NOMO-1 treated with DMSO at 0.1 percent for 48 hours (cell line): ENCODE measurements at regions not wholly inside any gene's neighbourhood (a gene's known extent, or its start where the extent isn't known, plus 50 kb on each side); places are given as distances from the start of the nearest gene placed in this dataset.
A peak's percentile ranks its signal among the peaks of the same experiment; 100 is the strongest.
"Not testable (repeated sequence)": the region's sequence is repeated elsewhere in the genome, so short reads cannot be mapped to it uniquely, and the experiment has no call there.

Experiments used
- DNase-seq: peaks from one replicate; lab custom pipeline; 2025; ENCODE audit not compliant: unreplicated experiment; lab: John Stamatoyannopoulos, UW

DNA sequence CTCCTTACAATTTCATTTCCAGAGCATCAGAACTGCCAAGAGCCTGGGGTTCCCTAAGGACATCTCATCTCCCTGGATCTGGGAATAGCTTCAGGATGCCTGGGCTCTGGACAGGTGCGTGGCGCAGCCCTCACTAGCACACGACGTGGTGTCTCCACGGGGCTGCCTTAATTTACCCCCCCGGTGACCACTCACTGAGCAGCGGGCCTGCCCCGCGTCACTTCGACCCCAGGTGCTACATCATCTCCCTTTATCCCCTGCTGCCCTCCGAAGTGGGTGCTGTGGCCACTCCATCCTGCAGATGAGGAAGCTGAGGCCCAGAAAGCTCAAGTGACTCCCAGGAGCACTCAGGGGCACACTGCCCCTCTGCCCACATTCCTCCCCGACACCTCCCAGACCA lies 177.8 kb upstream of the SFSWAP start:
- no peak for DNase-seq

DNA sequence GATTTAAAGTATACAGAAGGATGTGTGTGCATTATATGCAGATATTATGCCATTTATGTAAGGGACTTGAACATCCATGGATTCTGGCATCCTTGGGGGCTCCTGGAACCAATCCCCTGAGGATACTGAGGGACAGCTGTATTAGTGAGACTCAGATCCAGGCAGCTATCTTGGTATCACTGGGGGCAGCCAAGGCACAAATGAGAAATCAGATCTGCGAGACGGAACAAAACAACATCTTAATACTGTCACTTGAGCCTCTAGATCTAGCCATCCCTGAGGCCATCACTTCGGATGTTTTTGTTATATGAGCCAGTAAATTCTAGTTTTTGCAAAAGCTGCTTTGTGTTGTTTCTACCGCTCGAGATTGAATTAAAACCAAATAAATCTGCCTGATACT lies 175.1 kb upstream of the SFSWAP start:
- DNase-seq, result no peak

DNA sequence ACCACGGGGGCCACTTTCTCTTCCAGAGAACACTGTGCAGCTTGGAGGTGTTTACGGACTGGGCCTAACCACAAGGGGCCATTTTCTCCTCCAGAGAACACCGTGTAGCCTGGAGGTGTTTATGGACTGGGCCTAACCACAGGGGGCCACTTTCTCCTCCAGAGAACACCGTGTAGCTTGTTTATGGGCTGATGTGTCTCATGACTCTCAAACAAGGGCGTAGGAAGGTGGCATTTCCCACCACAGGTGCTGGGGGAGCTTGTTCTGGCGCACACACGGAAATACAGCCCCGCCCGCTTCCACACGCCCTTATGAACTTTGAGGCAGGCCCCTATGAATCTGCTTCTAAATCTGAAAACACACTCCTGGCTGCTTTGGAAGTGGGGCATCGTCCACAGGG lies 174.6 kb upstream of the SFSWAP start:
- no peak for DNase-seq

DNA sequence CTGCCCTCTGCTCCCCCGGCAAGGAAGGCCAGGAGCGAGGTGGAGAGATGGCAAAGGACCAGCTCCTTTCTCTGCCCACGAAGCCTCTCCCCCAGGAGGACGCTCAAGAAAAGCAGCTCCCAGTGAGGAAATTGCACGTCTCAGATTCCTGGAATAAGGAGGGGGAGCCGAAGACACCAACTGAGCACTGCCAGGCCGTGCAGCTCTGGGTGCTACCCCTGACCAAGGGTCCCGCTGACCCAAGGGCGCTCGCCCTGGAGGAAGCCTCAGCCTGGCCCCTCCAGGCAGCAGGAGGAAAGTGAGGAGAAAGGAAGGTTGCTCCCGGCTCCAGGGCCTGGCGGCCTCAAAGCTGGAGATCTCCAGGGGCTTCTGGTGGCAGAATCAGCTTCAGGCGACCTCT lies 174.1 kb upstream of the SFSWAP start:
- DNase-seq, result no peak

DNA sequence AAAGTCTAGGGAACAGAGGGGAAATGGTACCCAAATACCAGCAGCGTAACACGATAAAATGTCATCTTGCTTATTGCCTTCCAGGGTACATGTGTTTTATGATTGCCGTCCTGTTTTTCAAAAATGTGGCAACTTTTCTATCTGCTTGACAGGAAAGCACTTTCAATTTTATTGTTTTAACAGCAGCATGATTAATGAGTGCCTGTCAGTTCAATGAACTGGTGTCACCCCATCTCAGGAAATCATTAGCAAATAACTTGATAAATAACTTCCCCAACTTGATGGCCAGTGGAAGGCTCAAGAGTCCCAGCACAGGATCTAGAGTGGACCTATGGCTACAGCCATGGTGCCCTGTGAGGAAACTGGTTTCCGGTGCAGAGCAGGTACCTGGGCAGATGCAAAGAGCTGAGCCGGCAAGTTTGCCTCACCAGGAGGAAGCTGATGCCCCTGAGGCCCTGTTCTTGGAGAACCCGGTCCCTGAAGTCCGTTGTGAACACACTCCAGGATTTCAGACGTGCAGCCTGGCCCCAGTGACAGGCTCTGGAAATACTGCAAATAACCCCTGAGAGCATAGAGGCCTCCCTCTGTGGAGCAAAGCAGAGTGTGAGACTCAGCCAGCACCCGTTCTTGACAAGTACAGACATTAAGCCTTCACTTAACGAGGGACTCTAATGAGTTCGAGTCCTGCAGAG lies 173.5 kb upstream of the SFSWAP start:
- DNase-seq, result peak; percentile 76

DNA sequence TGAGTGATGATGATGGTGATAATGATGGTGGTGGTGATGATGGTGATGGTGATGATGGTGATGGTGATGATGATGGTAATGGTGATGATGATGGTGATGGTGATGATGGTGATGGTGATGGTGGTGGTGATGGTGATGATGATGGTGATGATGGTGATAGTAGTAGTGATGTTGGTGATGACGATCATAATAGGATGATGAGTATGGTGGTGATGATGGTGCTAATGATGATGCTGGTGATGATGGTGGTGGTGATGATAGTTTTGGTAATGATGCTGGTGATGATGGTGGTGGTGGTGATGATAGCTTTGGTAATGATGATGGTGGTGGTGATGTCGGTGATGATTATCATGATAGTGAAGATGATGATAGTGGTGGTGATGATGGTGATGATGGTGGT lies 171.5 kb upstream of the SFSWAP start:
- DNase-seq, result no peak

DNA sequence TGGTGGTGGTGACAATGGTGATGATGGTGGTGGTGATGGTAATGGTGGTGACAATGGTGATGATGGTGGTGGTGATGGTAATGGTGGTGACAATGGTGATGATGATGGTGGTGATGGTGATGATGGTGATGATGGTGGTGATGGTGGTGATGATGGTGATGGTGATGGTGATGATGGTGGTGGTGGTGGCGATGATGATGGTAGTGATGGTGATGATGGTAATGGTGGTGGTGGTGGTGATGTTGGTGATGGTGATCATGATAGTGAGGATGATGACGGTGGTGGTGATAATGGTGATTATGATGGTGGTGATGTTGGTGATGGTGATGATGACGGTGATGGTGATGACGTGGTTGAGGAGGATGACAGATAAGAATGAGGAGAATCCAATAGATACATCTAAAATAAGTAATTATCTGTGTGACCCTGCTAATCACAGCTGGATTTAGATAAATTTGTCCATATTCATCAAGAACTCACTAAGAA lies 170.7 kb upstream of the SFSWAP start:
- no peak for DNase-seq

DNA sequence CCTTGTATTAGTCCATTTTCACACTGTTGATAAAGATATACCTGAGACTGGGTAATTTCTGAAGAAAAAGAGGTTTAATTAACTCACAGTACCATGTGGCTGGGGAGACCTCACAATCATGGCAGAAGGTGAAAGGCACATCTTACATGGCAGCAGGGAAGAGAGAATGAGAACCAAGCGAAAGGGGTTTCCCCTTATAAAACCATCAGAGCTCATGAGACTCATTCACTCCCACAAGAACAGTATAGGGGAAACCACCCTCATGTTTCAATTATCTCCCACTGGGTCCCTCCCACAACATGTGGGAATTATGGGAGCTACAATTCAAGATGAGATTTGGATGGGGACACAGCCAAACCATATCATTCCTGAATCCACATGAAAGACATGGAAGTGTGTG lies 169.4 kb upstream of the SFSWAP start:
- DNase-seq, result not testable (repeated sequence)

DNA sequence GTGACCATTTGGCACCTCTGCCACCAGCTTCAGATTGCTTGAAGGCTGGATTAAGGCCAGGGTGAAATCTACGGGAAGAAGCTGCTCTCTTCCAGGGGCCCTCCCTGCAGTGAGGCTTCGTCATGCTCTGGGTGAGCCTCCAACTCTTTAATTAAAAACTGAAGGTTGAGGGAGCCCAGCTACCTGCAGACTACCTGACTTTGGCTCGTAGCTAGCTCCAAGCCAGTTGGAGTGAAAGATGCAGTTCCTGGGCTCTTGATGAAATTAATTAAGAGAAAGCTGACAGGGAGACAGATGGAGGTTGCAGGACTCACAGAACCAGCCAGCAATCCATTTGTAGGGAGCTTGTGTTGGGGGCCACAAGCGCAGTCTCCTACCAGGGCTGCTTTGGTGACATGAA lies 168.5 kb upstream of the SFSWAP start:
- DNase-seq, result no peak

DNA sequence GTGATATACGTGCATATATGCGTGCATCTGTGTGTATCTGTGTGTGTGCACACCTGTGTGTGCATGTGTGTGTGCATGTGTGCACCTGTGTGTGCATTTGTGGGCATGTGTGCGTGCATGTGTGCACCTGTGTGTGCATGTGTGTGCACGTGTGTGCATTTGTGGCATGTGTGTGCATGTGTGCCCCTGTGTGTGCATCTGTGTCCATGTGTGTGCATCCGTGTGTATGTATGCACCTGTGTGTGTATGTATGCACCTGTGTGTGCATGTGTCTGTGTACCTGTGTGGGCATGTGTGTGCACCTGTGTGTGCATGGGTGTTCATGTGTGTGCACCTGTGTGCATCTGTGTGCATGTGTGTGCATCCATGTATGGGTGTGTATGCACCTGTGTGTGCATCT lies 167.8 kb upstream of the SFSWAP start:
- no peak for DNase-seq

DNA sequence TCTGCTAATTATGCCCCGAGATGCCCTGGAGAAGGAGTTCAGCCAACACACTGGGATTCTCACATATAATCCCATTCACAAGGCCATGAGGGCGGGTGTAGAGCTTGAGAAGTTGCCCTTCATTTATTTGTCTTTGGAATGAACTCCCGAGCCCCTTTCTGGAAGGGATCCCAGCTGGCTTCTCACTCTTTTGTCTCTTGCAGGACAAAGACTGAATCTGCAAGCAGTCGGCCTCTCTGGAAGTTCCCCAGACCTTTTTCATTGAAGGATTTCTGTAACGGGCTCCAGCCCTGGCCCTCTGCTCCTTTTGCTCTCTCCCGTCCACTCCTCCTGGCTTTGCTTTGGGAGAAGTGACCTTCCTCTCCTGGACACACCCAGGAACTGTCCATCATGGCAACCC lies 163.3 kb upstream of the SFSWAP start:
- no peak for DNase-seq

DNA sequence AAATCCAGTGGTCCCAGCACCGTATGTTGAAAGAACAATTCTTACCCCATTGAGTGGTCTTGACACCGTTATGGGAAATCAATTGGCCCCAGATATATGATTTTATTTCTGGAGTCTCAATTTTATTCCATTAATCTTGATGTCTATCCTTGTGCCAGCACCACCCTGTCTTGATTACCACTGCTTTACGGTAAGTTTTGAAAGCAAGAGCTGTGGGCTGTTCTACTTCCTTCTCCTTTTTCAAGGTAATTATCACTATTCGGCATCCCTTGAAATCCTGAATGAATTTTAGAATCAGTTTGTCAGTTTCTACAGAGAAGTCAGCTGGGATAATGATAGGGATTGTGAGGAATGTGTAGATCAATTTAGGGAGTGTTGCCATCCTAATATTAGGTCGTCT lies 160.8 kb upstream of the SFSWAP start:
- DNase-seq, result peak; percentile 51

DNA sequence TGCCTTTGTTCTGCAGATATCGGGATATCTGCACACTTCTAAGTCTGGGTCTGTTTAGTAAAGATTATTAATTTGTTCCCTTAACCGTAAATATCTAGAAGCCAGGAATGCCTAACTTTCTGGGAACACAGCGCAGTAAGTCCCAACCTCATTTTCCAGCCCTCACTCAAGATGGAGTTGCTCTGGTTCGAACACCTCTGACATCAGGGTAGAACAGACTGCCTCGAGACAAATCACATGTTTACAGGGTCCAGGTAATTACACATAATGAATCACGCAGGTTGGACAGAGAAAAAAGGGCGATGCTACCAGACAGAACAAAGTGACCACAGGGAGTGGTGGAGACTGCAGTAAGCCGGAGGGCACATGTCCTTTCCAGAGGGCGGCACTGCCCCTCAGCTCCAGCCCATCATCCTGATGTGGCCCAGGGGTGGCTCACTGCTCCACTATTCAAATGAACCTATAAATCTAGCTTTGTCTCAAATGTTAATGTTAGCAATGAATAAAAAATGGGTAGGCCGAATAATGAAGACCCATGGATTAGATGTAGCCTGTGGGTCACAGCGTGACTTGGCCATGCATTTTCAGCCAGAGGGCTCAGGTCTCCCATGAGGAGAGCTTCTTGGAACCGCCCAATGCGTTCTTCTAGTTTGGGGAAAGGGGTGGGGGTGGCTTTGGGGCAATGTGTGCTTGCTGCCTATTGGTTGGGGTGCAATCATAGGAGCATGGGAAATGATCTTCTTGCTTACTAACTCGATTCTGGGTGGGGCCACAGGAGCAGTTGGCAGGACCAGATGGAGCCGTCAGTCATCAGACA lies 159.0 kb upstream of the SFSWAP start:
- DNase-seq, result no peak

DNA sequence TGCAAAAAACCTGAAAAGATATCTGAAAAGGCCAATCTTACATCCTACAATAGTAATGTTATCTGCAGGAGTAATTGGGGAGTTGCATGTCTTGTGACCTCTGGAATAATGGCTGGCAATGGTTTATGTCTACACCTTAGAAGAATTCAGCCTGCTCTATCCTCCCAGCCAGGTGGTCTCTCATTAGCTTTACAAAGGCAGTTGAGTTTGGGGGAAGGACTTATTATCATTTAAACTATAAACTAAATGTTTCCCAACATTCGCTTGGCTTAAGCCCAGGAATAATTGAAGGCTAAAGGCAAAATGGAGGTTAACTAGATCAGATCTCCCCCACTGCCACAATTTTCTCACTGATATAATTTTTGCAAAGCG lies 158.4 kb upstream of the SFSWAP start:
- DNase-seq, result no peak

DNA sequence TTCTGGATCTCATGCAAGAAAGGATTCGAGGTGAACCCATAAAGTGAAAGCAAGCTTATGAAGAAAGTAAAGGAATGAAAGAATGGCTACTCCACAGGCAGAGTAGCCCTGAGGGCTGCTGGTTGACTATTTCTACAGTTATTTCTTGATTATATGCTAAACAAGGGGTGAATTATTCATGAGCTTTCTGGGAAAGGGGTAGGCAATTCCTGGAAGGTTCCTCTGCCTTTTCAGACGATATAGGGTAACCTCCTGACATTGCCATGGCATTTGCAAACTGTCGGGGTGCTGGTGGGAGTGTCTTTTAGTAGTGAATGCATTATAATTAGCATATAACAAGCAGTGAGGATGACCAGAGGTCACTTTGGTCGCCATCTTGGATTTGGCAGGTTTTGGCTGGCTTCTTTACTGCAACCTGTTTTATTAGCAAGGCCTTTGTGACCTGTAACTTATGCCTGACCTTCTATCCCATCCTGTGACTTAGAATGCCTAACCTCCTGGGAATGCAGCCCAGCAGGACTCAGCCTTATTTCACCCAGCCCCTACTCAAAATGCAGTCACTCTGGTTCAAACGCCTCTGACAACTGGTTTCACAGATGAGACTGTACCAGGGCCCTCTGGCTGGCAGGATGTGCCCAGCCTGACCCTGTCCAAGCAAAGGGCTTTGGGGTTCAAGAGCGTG lies 157.7 kb upstream of the SFSWAP start:
- no peak for DNase-seq

DNA sequence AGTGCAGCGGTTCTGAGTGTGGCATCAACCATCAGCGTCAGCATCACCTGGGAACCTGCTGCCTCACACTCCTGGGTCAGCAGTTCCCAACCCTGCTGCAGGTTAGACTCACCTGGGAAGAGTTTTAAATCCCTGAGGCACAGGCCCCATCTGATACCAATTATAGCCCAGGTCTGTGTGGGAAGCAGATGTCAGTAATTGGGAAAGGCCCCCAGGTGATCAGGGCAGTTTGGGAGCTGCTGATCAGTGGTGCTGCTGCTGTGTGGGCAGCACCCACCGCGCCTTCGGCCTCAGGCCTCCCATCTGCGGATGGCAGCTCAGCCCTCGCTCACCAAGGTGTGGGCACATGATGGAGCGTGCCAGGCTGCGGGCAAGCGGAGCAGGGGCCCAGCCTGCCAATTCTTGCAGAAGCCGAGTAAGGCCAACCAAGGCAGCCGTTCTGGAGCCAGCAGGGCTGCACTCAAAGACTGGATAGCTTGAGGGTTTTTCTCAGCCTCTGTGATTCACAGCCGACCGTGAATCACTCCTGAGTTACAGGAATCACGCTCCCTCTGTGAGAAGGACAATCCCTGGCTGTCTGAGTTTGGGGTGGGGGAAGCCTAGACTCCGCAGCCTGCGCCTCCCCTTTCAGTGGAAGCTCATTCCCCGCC lies 155.6 kb upstream of the SFSWAP start:
- no peak for DNase-seq

DNA sequence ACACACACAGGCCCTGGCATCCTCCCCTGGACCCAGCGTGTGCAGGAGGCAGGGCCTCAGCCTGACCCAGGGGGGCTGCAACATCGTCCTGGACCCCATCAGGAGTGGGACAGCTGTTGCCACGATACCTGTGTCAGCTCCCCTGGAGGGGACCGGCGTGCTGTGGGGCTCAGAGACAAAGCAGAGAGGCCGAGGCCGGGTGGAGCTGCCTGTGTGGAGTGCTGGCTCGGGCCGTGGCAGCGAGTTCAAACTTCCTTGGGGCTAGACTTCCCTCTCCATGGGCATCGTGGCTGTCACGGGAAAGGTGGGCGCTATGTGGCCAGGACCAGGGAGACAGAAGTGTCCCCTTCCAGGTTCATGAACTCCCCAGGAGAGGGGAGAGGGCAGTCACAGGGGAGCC lies 155.0 kb upstream of the SFSWAP start:
- DNase-seq, result no peak

DNA sequence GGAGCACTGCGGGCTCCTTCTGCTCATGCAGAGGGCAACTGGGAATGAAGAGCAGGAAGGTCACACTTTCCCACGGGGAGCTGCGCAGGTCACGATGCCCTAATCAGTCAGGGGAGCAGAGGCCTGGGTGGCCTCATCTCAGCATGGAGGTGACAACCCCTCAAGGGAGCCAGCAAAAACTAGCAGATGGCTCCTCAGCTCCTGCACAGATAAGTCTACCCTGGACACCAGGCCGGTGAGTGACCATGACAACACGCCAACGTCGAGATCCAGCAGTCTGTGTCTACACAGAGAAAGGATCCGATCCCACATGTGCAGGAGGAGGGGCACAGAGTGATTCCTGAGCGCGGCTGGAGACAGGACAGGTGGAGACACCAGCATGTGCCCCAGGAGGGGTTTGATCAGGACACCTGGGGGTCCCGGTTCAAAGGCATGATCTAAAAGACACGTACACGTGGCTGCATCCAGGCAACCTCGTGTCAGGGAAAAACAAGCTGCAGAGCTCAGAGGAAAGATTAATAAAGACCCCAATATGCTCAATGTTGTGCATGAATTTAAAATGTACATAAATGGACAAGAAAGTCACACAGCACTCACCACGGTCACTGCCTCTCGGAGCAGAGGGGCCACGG lies 153.7 kb upstream of the SFSWAP start:
- DNase-seq, result no peak

DNA sequence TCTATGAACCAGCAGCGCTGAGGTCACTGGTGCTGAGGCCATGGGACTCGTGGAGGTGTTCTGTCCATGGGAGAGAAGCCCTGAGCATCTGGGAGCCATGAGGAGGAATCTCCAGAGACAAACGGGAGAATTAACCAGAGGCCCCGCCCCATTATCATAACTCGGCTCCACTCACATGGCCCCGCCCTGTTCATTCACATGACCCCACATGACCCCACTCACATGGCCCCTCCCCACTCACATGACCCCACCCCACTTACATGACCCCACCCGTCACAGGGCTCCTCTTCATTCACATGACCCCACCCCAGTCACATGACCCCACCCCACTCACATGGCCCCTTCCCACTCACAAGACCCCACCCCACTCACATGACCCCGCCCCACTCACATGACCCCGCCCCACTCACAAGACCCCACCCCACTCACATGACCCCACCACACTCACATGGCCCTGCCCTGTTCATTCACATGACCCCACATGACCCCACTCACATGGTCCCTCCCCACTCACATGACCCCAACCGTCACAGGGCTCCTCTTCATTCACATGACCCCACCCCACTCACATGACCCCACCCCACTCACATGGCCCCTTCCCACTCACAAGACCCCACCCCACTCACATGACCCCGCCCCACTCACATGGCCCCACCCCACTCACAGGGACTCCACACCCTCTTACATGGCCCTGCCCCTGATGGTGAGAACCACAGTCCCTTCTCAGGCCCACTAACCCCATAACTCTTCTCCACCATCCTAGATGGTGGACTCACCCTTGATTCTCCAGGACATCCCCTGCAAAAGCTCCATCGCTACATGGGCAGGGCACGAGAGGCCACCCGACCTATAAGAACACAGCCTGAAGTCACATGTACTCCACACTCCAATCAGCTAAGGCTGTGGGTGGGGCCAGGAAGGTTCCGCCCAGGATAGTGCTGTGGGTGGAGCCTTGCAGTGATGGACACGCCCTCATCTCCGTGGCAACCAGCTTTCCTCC lies 151.1 kb upstream of the SFSWAP start:
- DNase-seq, result no peak

DNA sequence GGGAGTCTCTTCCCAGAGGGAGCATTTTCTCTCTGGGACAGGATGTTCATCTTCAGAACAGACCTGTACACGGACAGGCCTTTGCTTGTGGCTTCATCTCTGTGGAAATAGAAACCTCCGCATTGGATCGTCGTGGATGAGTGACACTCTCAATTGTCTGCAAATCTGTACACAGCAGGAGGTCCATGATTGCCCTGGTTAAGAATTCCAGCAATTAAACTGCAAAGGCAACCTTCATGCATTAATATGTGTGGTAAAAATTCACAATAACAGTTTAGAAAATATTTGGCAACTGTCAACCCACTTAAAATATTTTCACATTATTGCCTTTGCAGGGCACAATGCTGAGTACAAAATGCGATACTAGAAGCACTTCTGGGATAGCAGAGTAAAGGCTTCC lies 149.8 kb upstream of the SFSWAP start:
- no peak for DNase-seq
